HUDEP-2 (cell line): ENCODE measurements at regions not wholly inside any gene's neighbourhood (a gene's known extent, or its start where the extent isn't known, plus 50 kb on each side); places are given as distances from the start of the nearest gene placed in this dataset.

Experiments used
- DNase-seq, 76 experiments: peaks; one replicate each; lab custom pipeline; 2025; ENCODE audit not compliant: unreplicated experiment in 76 of 76; lab: John Stamatoyannopoulos, UW

DNA sequence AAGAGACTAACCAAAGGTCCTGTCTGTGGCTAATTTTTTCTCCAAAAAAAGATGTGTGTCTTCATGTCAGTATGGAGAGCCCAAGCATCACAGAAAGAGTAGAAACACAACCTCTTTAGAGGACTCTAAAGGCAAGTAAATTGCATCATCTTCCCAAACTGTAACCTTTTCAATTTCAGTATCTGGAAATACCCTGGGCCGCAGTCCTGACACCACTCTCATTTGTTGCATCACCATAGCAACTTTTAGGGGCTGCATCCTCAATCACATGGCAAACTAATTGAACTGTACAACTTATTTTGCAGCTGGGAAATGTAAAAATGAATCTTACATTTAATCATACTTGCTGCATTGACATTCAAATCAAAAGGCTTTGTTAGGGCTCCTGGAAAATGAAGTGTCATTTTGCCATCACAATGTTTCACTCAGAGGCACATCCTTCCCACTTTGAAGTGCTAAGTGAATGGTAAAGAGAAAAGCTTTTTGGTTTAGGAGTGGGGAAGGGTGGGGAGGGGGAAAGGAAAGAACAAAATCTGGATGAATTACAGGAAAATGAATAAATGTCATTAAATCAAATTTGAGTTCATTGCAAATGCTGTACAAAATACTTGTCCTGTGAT, 60.6 kb upstream of the GRIA1 start:
- no peak for DNase-seq

DNA sequence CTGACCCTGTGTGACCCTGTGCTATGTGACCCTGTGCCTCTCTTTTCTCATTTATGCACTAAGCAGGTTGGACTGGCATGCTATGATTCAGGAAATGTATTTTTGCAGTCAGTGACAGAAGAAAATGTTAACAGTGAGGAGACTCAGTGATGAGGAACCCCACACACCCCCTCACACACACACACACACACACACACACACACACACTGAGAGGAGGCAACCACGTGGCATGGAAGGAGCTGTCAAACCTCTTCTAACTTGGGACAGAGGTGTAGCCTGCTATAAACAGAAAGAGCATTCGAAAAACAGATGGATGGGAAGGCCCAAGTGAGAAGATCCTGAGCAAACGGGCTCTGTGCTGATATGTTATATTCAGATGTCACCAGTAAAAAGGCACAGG, 57.9 kb upstream of the GRIA1 start:
- DNase-seq = no peak

DNA sequence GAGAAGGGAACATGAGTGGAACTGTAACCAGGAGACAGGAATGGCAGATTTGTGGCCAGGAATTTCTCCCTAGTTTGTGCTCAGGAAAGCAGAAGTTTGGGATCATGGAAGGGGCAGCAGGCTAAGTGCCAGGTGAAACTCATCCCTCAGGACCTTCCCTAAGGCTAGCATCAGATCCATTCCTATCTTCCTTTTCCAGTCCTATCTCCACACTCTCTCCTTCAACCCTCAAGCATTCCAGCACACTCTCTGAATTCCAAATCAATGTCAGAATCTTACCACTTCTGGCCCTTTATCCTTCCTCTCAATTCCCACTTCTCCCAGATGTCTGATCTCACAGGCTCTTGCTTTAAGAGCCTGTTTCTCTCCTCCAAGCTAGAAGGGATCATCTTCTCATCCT, 53.2 kb upstream of the GRIA1 start:
- DNase-seq = no peak

DNA sequence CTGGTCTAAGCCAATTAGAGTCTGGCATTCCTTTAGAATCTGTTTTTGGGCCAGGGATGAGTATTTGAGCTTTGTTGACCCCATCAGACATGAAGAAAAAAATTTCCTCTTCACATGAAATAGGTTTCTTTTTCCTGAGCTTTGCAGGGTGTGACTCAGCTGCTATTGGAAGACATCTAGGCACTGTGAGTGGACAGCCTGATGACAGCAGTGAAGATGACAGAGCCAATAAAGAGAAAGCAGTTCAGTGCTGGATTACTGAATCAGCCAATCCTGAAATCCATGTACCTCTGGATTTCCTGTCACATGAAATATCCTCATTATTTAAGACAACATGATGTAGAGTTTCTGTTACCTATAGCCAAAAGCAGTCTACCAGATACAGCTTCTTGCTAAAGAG, 51.3 kb upstream of the GRIA1 start:
- no peak for DNase-seq
